ENCODE measurements at regions not wholly inside any gene's neighbourhood (a gene's known extent, or its start where the extent isn't known, plus 50 kb on each side); places are given as distances from the start of the nearest gene placed in this dataset.

GRCh38 chr15:98505611-98506031 is 142.7 kb upstream of the IGF1R start:
- Histone ChIP-seq H3K9me3 (replicated peaks; ENCODE audit: control insufficient read depth, insufficient read depth, low read depth, low read length) (no peaks in the 10 kb centered on the region), H4K20me1 (replicated peaks; ENCODE audit: control insufficient read depth, insufficient read depth, low read length) (no peaks in the 10 kb centered on the region), H3K4me3 (no peak overlapping the region), H2AFZ (ENCODE audit: low read depth, low read length) (no peak overlapping the region), H3K79me2 (ENCODE audit: control insufficient read depth, insufficient read depth, low read length) (no peaks in the 10 kb centered on the region), H3K27ac (ENCODE audit: extremely low read depth, low read depth, low read length) (no peak overlapping the region), H3K4me1 (replicated peaks in 1 of 2; ENCODE audit: control insufficient read depth in 2 of 2, insufficient read depth in 2 of 2, low read length in 2 of 2) (no peaks in the 10 kb centered on the region), H3K9ac (ENCODE audit: insufficient read depth in 1 of 2, low read depth in 2 of 2, low read length in 2 of 2) (no peak overlapping the region), H3K9me1 (ENCODE audit: control insufficient read depth, insufficient read depth, low read length) (no peaks in the 10 kb centered on the region), H3K27me3 (ENCODE audit: control insufficient read depth in 2 of 2, insufficient read depth in 2 of 2, low read length in 2 of 2) (peaks cover 0 to 14% of the 10 kb centered on the region in 2 experiments; a peak in 3 of 5 replicates), H3K36me3 (ENCODE audit: control insufficient read depth, insufficient read depth, low read length) (no peaks in the 10 kb centered on the region), H3K4me2 (ENCODE audit: insufficient read depth, low read length) (no peak overlapping the region)
- 2% methylated on average over 7 of the region's 7 CpGs for WGBS (ENCODE audit: insufficient coverage, low coverage, missing lambda C conversion rate)
- FAIRE-seq (no peak), DNase-seq (ENCODE audit: extremely low read depth in 1 of 4, low spot score in 3 of 4) (no peak), ATAC-seq (no peak)
- in situ Hi-C loops (cut with MboI), result no loop called here
- ChIA-PET CTCF (ENCODE audit: low intra/inter-chr PET ratio) (no interaction called here), POLR2A (no interaction called here)
- no TSS peak for BruUV-seq (replicated peaks)
- intact Hi-C loops (cut with micrococcal nuclease), result no loop called here
- TF ChIP-seq, protein P1, sequence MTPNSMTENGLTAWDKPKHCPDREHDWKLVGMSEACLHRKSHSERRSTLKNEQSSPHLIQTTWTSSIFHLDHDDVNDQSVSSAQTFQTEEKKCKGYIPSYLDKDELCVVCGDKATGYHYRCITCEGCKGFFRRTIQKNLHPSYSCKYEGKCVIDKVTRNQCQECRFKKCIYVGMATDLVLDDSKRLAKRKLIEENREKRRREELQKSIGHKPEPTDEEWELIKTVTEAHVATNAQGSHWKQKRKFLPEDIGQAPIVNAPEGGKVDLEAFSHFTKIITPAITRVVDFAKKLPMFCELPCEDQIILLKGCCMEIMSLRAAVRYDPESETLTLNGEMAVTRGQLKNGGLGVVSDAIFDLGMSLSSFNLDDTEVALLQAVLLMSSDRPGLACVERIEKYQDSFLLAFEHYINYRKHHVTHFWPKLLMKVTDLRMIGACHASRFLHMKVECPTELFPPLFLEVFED (CRISPR knock-in tag; conservative IDR thresholded peaks at IDR 0.05), result no peak
- TF ChIP-seq HDAC2 (IDR thresholded peaks at IDR 0.05) (no peak), IRF2 (CRISPR knock-in tag; IDR thresholded peaks at IDR 0.05) (no peak), SMARCA5 (IDR thresholded peaks at IDR 0.05) (no peak), HLTF (IDR thresholded peaks at IDR 0.05) (no peak), MECOM (CRISPR knock-in tag; IDR thresholded peaks at IDR 0.05) (no peak), CTCF (IDR thresholded peaks at IDR 0.05 in 2 of 3, conservative IDR thresholded peaks at IDR 0.05 in 1 of 3; ENCODE audit: insufficient read depth in 2 of 3, low read depth in 1 of 3, low read length in 3 of 3) (no peak), BCLAF1 (IDR thresholded peaks at IDR 0.05; ENCODE audit: borderline replicate concordance in 1 of 2, control insufficient read depth in 1 of 2, low read depth in 2 of 2, low read length in 1 of 2) (no peak), MNT (conservative IDR thresholded peaks at IDR 0.05) (no peak), CBX2 (IDR thresholded peaks at IDR 0.05; ENCODE audit: insufficient read depth, low read length, poor library complexity, severe bottlenecking) (no peak)
- TF ChIP-seq, protein P2, sequence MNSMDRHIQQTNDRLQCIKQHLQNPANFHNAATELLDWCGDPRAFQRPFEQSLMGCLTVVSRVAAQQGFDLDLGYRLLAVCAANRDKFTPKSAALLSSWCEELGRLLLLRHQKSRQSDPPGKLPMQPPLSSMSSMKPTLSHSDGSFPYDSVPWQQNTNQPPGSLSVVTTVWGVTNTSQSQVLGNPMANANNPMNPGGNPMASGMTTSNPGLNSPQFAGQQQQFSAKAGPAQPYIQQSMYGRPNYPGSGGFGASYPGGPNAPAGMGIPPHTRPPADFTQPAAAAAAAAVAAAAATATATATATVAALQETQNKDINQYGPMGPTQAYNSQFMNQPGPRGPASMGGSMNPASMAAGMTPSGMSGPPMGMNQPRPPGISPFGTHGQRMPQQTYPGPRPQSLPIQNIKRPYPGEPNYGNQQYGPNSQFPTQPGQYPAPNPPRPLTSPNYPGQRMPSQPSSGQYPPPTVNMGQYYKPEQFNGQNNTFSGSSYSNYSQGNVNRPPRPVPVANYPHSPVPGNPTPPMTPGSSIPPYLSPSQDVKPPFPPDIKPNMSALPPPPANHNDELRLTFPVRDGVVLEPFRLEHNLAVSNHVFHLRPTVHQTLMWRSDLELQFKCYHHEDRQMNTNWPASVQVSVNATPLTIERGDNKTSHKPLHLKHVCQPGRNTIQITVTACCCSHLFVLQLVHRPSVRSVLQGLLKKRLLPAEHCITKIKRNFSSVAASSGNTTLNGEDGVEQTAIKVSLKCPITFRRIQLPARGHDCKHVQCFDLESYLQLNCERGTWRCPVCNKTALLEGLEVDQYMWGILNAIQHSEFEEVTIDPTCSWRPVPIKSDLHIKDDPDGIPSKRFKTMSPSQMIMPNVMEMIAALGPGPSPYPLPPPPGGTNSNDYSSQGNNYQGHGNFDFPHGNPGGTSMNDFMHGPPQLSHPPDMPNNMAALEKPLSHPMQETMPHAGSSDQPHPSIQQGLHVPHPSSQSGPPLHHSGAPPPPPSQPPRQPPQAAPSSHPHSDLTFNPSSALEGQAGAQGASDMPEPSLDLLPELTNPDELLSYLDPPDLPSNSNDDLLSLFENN (IDR thresholded peaks at IDR 0.05; ENCODE audit: low read depth in 2 of 2, low read length in 2 of 2), result no peak
